A549 (cell line): ENCODE measurements at regions not wholly inside any gene's neighbourhood (a gene's known extent, or its start where the extent isn't known, plus 50 kb on each side); places are given as distances from the start of the nearest gene placed in this dataset.

ENCODE experiments used
- EP300 ChIP-seq, 2 experiments: fragments of >200 bp; sonication (Bioruptor Twin); formaldehyde crosslinking; IDR thresholded peaks; 2 replicates in 1 of 2; 3 replicates in 1 of 2; pipeline ENCODE4 v1.6.1; 2016 to 2017
- ESRRA ChIP-seq: fragments of 150-350 bp; IDR thresholded peaks from 2 replicates; pipeline ENCODE4 v1.6.1; 2014; ENCODE audit warnings: mild to moderate bottlenecking, low read length, borderline replicate concordance
- FOSL2 ChIP-seq, 2 experiments: fragments of 450-650 bp in 1 of 2; fragments of >200 bp in 1 of 2; sonication (Bioruptor Twin) in 1 of 2; formaldehyde crosslinking; IDR thresholded peaks; 2 replicates each; pipeline versions ENCODE4 v1.5.0 to v1.6.1; 2016 to 2020; ENCODE audit warnings: mild to moderate bottlenecking in 1 of 2, moderate library complexity in 1 of 2
- HDAC2 ChIP-seq: fragments of 200-600 bp; sonication (generic); IDR thresholded peaks from 2 replicates; pipeline ENCODE4 v1.6.1; 2016
- JUNB ChIP-seq: fragments of >200 bp; sonication (Bioruptor Twin); formaldehyde crosslinking; IDR thresholded peaks from 2 replicates; pipeline ENCODE4 v1.6.1; 2016
- KDM1A ChIP-seq: fragments of 200-600 bp; sonication (generic); IDR thresholded peaks from 2 replicates; pipeline ENCODE4 v1.6.1; 2016; ENCODE audit warnings: low read depth, mild to moderate bottlenecking
- MYC ChIP-seq: IDR thresholded peaks from 2 replicates; pipeline ENCODE4 v1.6.1; 2012; ENCODE audit warnings: mild to moderate bottlenecking, inconsistent platforms, low read length, improper control_type of control experiment, borderline replicate concordance
- POLR2A ChIP-seq: IDR thresholded peaks from 2 replicates; pipeline ENCODE4 v1.6.1; 2012; ENCODE audit warnings: mild to moderate bottlenecking, low read length
- RCOR1 ChIP-seq: fragments of 150-350 bp; IDR thresholded peaks from 2 replicates; pipeline ENCODE4 v1.6.1; 2014; ENCODE audit warnings: antibody characterized with exemption, low read length, low read depth
- TP53 ChIP-seq: fragments of 250-450 bp; sonication (Bioruptor Pico); IDR thresholded peaks from 2 replicates; pipeline ENCODE4 v1.5.0; 2021; ENCODE audit warnings: mild to moderate bottlenecking, moderate library complexity
- TF ChIP-seq, protein P1 (sequence below): fragments of 200-600 bp; sonication (generic); IDR thresholded peaks from 2 replicates; pipeline ENCODE4 v1.6.1; 2016; ENCODE audit warnings: antibody characterized with exemption, mild to moderate bottlenecking, moderate library complexity
- TF ChIP-seq, protein P2 (sequence below): fragments of >200 bp; sonication (Bioruptor Twin); formaldehyde crosslinking; IDR thresholded peaks from 3 replicates; pipeline ENCODE4 v1.5.1; 2016
- TF ChIP-seq, protein P3 (sequence below): IDR thresholded peaks from 2 replicates; pipeline ENCODE4 v1.6.1; 2012
- TF ChIP-seq, protein P4 (sequence below): fragments of 250-450 bp; sonication (Bioruptor Pico); IDR thresholded peaks from 2 replicates; pipeline ENCODE4 v1.5.0; 2021; ENCODE audit warnings: mild to moderate bottlenecking, moderate library complexity, borderline replicate concordance

DNA sequence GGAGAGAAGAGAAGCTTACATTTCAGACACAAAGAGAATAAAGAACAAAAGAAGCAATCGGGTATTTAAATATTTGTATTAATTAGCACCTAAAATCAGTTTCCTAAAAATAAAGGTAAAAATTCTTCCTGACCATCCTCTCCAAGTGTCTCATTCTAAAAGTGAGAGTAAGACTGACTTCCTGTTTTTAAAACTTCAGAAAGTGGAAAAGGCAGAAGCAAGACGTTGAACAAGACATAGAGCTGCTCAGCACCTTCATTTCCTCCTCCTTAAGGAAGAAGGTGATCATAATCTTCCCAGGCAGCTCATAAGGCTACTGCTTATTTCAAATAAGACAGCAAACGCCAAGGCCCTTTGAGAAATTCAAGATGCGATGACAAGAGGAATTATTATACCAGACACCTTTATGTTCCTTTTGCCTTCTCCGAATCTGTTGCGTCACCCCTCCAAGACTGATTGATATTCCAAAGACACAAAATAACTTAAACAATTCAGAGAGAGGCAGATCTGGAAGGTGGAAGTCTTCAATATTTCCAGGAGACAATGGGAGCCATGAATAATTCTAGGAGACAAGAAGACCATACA lies 238.8 kb upstream of the TLE3 start:
- TF ChIP-seq EP300 (IDR thresholded peaks at IDR 0.05) (no peak), JUNB (no peak), ESRRA (no peak), KDM1A (no peak), POLR2A (no peak), MYC (no peak), HDAC2 (no peak), FOSL2 (IDR thresholded peaks at IDR 0.05) (no peak), FOSL2 (CRISPR knock-in tag; IDR thresholded peaks at IDR 0.05) (no peak), TP53 (CRISPR knock-in tag) (no peak), RCOR1 (no peak)
- TF ChIP-seq, protein P1, sequence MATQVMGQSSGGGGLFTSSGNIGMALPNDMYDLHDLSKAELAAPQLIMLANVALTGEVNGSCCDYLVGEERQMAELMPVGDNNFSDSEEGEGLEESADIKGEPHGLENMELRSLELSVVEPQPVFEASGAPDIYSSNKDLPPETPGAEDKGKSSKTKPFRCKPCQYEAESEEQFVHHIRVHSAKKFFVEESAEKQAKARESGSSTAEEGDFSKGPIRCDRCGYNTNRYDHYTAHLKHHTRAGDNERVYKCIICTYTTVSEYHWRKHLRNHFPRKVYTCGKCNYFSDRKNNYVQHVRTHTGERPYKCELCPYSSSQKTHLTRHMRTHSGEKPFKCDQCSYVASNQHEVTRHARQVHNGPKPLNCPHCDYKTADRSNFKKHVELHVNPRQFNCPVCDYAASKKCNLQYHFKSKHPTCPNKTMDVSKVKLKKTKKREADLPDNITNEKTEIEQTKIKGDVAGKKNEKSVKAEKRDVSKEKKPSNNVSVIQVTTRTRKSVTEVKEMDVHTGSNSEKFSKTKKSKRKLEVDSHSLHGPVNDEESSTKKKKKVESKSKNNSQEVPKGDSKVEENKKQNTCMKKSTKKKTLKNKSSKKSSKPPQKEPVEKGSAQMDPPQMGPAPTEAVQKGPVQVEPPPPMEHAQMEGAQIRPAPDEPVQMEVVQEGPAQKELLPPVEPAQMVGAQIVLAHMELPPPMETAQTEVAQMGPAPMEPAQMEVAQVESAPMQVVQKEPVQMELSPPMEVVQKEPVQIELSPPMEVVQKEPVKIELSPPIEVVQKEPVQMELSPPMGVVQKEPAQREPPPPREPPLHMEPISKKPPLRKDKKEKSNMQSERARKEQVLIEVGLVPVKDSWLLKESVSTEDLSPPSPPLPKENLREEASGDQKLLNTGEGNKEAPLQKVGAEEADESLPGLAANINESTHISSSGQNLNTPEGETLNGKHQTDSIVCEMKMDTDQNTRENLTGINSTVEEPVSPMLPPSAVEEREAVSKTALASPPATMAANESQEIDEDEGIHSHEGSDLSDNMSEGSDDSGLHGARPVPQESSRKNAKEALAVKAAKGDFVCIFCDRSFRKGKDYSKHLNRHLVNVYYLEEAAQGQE = no peak
- TF ChIP-seq, protein P2, sequence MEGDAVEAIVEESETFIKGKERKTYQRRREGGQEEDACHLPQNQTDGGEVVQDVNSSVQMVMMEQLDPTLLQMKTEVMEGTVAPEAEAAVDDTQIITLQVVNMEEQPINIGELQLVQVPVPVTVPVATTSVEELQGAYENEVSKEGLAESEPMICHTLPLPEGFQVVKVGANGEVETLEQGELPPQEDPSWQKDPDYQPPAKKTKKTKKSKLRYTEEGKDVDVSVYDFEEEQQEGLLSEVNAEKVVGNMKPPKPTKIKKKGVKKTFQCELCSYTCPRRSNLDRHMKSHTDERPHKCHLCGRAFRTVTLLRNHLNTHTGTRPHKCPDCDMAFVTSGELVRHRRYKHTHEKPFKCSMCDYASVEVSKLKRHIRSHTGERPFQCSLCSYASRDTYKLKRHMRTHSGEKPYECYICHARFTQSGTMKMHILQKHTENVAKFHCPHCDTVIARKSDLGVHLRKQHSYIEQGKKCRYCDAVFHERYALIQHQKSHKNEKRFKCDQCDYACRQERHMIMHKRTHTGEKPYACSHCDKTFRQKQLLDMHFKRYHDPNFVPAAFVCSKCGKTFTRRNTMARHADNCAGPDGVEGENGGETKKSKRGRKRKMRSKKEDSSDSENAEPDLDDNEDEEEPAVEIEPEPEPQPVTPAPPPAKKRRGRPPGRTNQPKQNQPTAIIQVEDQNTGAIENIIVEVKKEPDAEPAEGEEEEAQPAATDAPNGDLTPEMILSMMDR = no peak
- TF ChIP-seq, protein P3, sequence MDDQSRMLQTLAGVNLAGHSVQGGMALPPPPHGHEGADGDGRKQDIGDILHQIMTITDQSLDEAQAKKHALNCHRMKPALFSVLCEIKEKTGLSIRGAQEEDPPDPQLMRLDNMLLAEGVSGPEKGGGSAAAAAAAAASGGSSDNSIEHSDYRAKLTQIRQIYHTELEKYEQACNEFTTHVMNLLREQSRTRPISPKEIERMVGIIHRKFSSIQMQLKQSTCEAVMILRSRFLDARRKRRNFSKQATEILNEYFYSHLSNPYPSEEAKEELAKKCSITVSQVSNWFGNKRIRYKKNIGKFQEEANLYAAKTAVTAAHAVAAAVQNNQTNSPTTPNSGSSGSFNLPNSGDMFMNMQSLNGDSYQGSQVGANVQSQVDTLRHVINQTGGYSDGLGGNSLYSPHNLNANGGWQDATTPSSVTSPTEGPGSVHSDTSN = no peak
- TF ChIP-seq, protein P4, sequence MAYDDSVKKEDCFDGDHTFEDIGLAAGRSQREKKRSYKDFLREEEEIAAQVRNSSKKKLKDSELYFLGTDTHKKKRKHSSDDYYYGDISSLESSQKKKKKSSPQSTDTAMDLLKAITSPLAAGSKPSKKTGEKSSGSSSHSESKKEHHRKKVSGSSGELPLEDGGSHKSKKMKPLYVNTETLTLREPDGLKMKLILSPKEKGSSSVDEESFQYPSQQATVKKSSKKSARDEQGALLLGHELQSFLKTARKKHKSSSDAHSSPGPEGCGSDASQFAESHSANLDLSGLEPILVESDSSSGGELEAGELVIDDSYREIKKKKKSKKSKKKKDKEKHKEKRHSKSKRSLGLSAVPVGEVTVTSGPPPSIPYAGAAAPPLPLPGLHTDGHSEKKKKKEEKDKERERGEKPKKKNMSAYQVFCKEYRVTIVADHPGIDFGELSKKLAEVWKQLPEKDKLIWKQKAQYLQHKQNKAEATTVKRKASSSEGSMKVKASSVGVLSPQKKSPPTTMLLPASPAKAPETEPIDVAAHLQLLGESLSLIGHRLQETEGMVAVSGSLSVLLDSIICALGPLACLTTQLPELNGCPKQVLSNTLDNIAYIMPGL (CRISPR knock-in tag) = no peak
